WTC11 (cell line): ENCODE measurements at regions not wholly inside any gene's neighbourhood (a gene's known extent, or its start where the extent isn't known, plus 50 kb on each side); places are given as distances from the start of the nearest gene placed in this dataset.

Experiments
- ATAC-seq: fragments of 200-7000 bp; cut with Tn5 transposase; 2 replicates; pipeline ENCODE4 v1.10.0; 2021; ENCODE audit warnings: mild to moderate bottlenecking, moderate library complexity
- CTCF ChIA-PET: fragments of 300-600 bp; sonication (Branson Sonifier 250); formaldehyde crosslinking; loops from one replicate; lab custom pipeline; 2021; ENCODE audit warnings: antibody characterized with exemption; lab: Charles Lee
- POLR2A ChIA-PET: fragments of 350-600 bp; sonication (Branson Sonifier 250); formaldehyde crosslinking; loops from one replicate; lab custom pipeline; 2021; ENCODE audit warnings: antibody characterized with exemption; lab: Charles Lee
- DNase-seq: peaks from one replicate; pipeline ENCODE4 v3.0.0; 2021; ENCODE audit warnings: low spot score
- H3K27ac Mint-ChIP-seq: 2 replicates; pipeline ENCODE4 v1.8.0; 2021; ENCODE audit warnings: mixed read lengths
- H3K27me3 Mint-ChIP-seq: 2 replicates; pipeline ENCODE4 v1.8.0; 2021; ENCODE audit warnings: low read depth, mild to moderate bottlenecking, moderate library complexity, mixed read lengths
- H3K36me3 Mint-ChIP-seq: 2 replicates; pipeline ENCODE4 v1.8.0; 2021; ENCODE audit warnings: mixed read lengths
- H3K4me1 Mint-ChIP-seq: 2 replicates; pipeline ENCODE4 v1.8.0; 2022; ENCODE audit warnings: mixed read lengths
- H3K4me3 Mint-ChIP-seq: 2 replicates; pipeline ENCODE4 v1.8.0; 2021; ENCODE audit warnings: mild to moderate bottlenecking, moderate library complexity, mixed read lengths
- H3K9me3 Mint-ChIP-seq: 2 replicates; pipeline ENCODE4 v1.8.0; 2021; ENCODE audit warnings: mixed read lengths
- ATF6 ChIP-seq: sonication (generic); formaldehyde crosslinking; IDR thresholded peaks from 2 replicates; pipeline ENCODE4 v1.8.1; 2023; ENCODE audit warnings: mild to moderate bottlenecking, missing genetic modification reagents
- CBFB ChIP-seq: sonication (generic); formaldehyde crosslinking; IDR thresholded peaks from 2 replicates; pipeline ENCODE4 v1.8.1; 2022; ENCODE audit warnings: mild to moderate bottlenecking, low read depth, missing genetic modification reagents
- CREM ChIP-seq: sonication (generic); formaldehyde crosslinking; IDR thresholded peaks from 2 replicates; pipeline ENCODE4 v1.8.1; 2022; ENCODE audit warnings: mild to moderate bottlenecking, missing genetic modification reagents, moderate library complexity
- CTCF ChIP-seq: fragments of 200-600 bp; IDR thresholded peaks from 2 replicates; pipeline ENCODE4 v1.8.0; 2022; ENCODE audit warnings: antibody characterized with exemption
- E2F4 ChIP-seq: sonication (generic); formaldehyde crosslinking; IDR thresholded peaks from 2 replicates; pipeline ENCODE4 v1.8.1; 2022; ENCODE audit warnings: low read depth, mild to moderate bottlenecking, moderate library complexity, missing genetic modification reagents, borderline replicate concordance
- FOXJ3 ChIP-seq: sonication (generic); formaldehyde crosslinking; IDR thresholded peaks from 2 replicates; pipeline ENCODE4 v1.9.0; 2021; ENCODE audit warnings: missing genetic modification reagents, mild to moderate bottlenecking, borderline replicate concordance
- FOXK1 ChIP-seq: sonication (generic); formaldehyde crosslinking; IDR thresholded peaks from 2 replicates; pipeline ENCODE4 v1.8.0; 2022; ENCODE audit warnings: mild to moderate bottlenecking, moderate library complexity, missing genetic modification reagents
- GABPB1 ChIP-seq: sonication (generic); formaldehyde crosslinking; IDR thresholded peaks from 2 replicates; pipeline ENCODE4 v1.8.1; 2023; ENCODE audit warnings: mild to moderate bottlenecking, missing genetic modification reagents
- HMGA2 ChIP-seq: fragments of 250-450 bp; sonication (Bioruptor Pico); IDR thresholded peaks from 2 replicates; pipeline ENCODE4 v1.4.0; 2021; ENCODE audit warnings: mild to moderate bottlenecking, moderate library complexity
- IRF1 ChIP-seq: sonication (generic); formaldehyde crosslinking; IDR thresholded peaks from 2 replicates; pipeline ENCODE4 v1.8.0; 2023; ENCODE audit warnings: missing genetic modification reagents
- IRF2 ChIP-seq: sonication (generic); formaldehyde crosslinking; IDR thresholded peaks from 2 replicates; pipeline ENCODE4 v1.8.0; 2022; ENCODE audit warnings: low read depth, missing genetic modification reagents, borderline replicate concordance
- JUN ChIP-seq: sonication (generic); formaldehyde crosslinking; IDR thresholded peaks from 2 replicates; pipeline ENCODE4 v1.8.0; 2023; ENCODE audit warnings: mild to moderate bottlenecking, missing genetic modification reagents
- KAT7 ChIP-seq: sonication (generic); formaldehyde crosslinking; IDR thresholded peaks from 2 replicates; pipeline ENCODE4 v1.8.1; 2023; ENCODE audit warnings: missing genetic modification reagents, mild to moderate bottlenecking, borderline replicate concordance
- NR1H2 ChIP-seq: sonication (generic); formaldehyde crosslinking; IDR thresholded peaks from 2 replicates; pipeline ENCODE4 v1.9.0; 2021; ENCODE audit warnings: mild to moderate bottlenecking, moderate library complexity, missing genetic modification reagents
- SMAD4 ChIP-seq: sonication (generic); formaldehyde crosslinking; IDR thresholded peaks from 2 replicates; pipeline ENCODE4 v1.8.0; 2022; ENCODE audit warnings: mild to moderate bottlenecking, missing genetic modification reagents
- USF2 ChIP-seq: sonication (generic); formaldehyde crosslinking; IDR thresholded peaks from 2 replicates; pipeline ENCODE4 v1.8.1; 2023; ENCODE audit warnings: mild to moderate bottlenecking, missing genetic modification reagents, moderate library complexity
- ZBTB21 ChIP-seq: sonication (generic); formaldehyde crosslinking; IDR thresholded peaks from 2 replicates; pipeline ENCODE4 v1.8.1; 2023; ENCODE audit warnings: mild to moderate bottlenecking, missing genetic modification reagents, borderline replicate concordance
- ZBTB43 ChIP-seq: sonication (generic); formaldehyde crosslinking; IDR thresholded peaks from 2 replicates; pipeline ENCODE4 v1.8.1; 2023; ENCODE audit warnings: mild to moderate bottlenecking, missing genetic modification reagents
- ZNF317 ChIP-seq: sonication (generic); formaldehyde crosslinking; IDR thresholded peaks from 2 replicates; pipeline ENCODE4 v1.8.1; 2023; ENCODE audit warnings: low read depth, mild to moderate bottlenecking, moderate library complexity, missing genetic modification reagents, borderline replicate concordance
- TF ChIP-seq, protein P1 (sequence below): fragments of 250-450 bp; sonication (Bioruptor Pico); IDR thresholded peaks from 2 replicates; pipeline ENCODE4 v1.9.0; 2021; ENCODE audit warnings: mild to moderate bottlenecking
- TF ChIP-seq, protein P2 (sequence below): sonication (generic); formaldehyde crosslinking; IDR thresholded peaks from 2 replicates; pipeline ENCODE4 v1.8.0; 2022; ENCODE audit warnings: mild to moderate bottlenecking, missing genetic modification reagents
- TF ChIP-seq, protein P3 (sequence below): sonication (generic); formaldehyde crosslinking; IDR thresholded peaks from 2 replicates; pipeline ENCODE4 v1.8.1; 2022; ENCODE audit warnings: mild to moderate bottlenecking, missing genetic modification reagents, moderate library complexity, borderline replicate concordance

GRCh38 chr6:140697585-140697984 lies 1323.1 kb upstream of the CITED2 start:
- TF ChIP-seq HMGA2 (CRISPR knock-in tag) (no peak), CREM (no peak), ZNF317 (no peak), IRF1 (CRISPR knock-in tag) (no peak), IRF2 (CRISPR knock-in tag) (no peak), CBFB (CRISPR knock-in tag) (no peak), NR1H2 (CRISPR knock-in tag) (no peak), KAT7 (no peak), SMAD4 (no peak), ZBTB43 (CRISPR knock-in tag) (no peak)
- TF ChIP-seq, protein P1, sequence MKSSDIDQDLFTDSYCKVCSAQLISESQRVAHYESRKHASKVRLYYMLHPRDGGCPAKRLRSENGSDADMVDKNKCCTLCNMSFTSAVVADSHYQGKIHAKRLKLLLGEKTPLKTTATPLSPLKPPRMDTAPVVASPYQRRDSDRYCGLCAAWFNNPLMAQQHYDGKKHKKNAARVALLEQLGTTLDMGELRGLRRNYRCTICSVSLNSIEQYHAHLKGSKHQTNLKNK (CRISPR knock-in tag), result no peak
- TF ChIP-seq, protein P2, sequence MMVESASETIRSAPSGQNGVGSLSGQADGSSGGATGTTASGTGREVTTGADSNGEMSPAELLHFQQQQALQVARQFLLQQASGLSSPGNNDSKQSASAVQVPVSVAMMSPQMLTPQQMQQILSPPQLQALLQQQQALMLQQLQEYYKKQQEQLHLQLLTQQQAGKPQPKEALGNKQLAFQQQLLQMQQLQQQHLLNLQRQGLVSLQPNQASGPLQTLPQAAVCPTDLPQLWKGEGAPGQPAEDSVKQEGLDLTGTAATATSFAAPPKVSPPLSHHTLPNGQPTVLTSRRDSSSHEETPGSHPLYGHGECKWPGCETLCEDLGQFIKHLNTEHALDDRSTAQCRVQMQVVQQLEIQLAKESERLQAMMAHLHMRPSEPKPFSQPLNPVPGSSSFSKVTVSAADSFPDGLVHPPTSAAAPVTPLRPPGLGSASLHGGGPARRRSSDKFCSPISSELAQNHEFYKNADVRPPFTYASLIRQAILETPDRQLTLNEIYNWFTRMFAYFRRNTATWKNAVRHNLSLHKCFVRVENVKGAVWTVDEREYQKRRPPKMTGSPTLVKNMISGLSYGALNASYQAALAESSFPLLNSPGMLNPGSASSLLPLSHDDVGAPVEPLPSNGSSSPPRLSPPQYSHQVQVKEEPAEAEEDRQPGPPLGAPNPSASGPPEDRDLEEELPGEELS (CRISPR knock-in tag), result no peak
- POLR2A ChIA-PET, result no interaction called here
- Mint-ChIP-seq H3K27ac (no peak overlapping the region), H3K4me1 (no peaks in the 10 kb centered on the region), H3K9me3 (peaks cover 41% of the 10 kb centered on the region), H3K36me3 (peaks cover 17% of the 10 kb centered on the region), H3K27me3 (no peaks in the 10 kb centered on the region), H3K4me3 (no peak overlapping the region)
- ATAC-seq, result no peak
- CTCF ChIA-PET, result no interaction called here
- DNase-seq, result no peak

- POLR2A ChIA-PET, result no interaction called here
- Mint-ChIP-seq H3K36me3 (peaks cover 5% of the 10 kb centered on the region; the same call in 1 of the 2 replicates), H3K27ac (no peak overlapping the region), H3K27me3 (no peaks in the 10 kb centered on the region), H3K4me1 (no peaks in the 10 kb centered on the region), H3K4me3 (no peak overlapping the region), H3K9me3 (peaks cover 17% of the 10 kb centered on the region)
- CTCF ChIA-PET, result no interaction called here
- ATAC-seq (no peak), DNase-seq (no peak)
- TF ChIP-seq USF2 (CRISPR knock-in tag), result no peak
- TF ChIP-seq GABPB1 (CRISPR knock-in tag), result no peak
- TF ChIP-seq FOXJ3 (CRISPR knock-in tag), result no peak
- TF ChIP-seq CTCF, result no peak
- TF ChIP-seq, protein P3, sequence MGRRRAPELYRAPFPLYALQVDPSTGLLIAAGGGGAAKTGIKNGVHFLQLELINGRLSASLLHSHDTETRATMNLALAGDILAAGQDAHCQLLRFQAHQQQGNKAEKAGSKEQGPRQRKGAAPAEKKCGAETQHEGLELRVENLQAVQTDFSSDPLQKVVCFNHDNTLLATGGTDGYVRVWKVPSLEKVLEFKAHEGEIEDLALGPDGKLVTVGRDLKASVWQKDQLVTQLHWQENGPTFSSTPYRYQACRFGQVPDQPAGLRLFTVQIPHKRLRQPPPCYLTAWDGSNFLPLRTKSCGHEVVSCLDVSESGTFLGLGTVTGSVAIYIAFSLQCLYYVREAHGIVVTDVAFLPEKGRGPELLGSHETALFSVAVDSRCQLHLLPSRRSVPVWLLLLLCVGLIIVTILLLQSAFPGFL (CRISPR knock-in tag), result no peak
- TF ChIP-seq FOXK1 (CRISPR knock-in tag), result no peak
- no peak for TF ChIP-seq ZBTB21 (CRISPR knock-in tag)
- no peak for TF ChIP-seq ZNF317
- TF ChIP-seq E2F4 (CRISPR knock-in tag), result no peak
- TF ChIP-seq ATF6 (CRISPR knock-in tag), result no peak
- TF ChIP-seq JUN (CRISPR knock-in tag), result no peak
These were observed 1310.5 kb upstream of the CITED2 start for GRCh38 chr6:140684776-140685550.
